Neutrophil (primary cell): ENCODE measurements at regions not wholly inside any gene's neighbourhood (a gene's known extent, or its start where the extent isn't known, plus 50 kb on each side); places are given as distances from the start of the nearest gene placed in this dataset.

Experiments
- H3K27ac ChIP-seq: fragments of 200-600 bp; sonication (generic); 2 replicates; pipeline ENCODE4 v1.5.1; 2016; ENCODE audit warnings: mild to moderate bottlenecking, moderate library complexity
- H3K27me3 ChIP-seq: fragments of 200-600 bp; sonication (generic); 2 replicates; pipeline ENCODE4 v1.6.0; 2016; ENCODE audit warnings: mild to moderate bottlenecking
- H3K36me3 ChIP-seq: fragments of 200-600 bp; sonication (generic); 2 replicates; pipeline ENCODE4 v1.5.1; 2017
- H3K4me1 ChIP-seq, 2 experiments: fragments of 200-600 bp in 1 of 2; sonication (generic) in 1 of 2; 1 replicate in 1 of 2; 2 replicates in 1 of 2; pipeline versions ENCODE4 v1.5.1 to v1.6.1; 2013 to 2016; ENCODE audit warnings: low read depth in 1 of 2, low read length in 1 of 2, mild to moderate bottlenecking in 1 of 2, moderate library complexity in 1 of 2; ENCODE audit not compliant: control insufficient read depth in 1 of 2, insufficient read depth in 1 of 2
- H3K4me3 ChIP-seq, 2 experiments: fragments of 200-600 bp in 1 of 2; sonication (generic) in 1 of 2; 1 replicate in 1 of 2; 2 replicates in 1 of 2; pipeline ENCODE4 v1.5.1; 2013 to 2016; ENCODE audit warnings: low read depth in 1 of 2, low read length in 1 of 2, mild to moderate bottlenecking in 1 of 2, moderate library complexity in 1 of 2
- H3K9me3 ChIP-seq: fragments of 200-600 bp; sonication (generic); 2 replicates; pipeline ENCODE4 v1.5.1; 2016
- TF ChIP-seq, protein P1 (sequence below): fragments of 200-600 bp; sonication (generic); IDR thresholded peaks from 2 replicates; pipeline ENCODE4 v1.5.1; 2016; ENCODE audit warnings: antibody characterized with exemption

DNA sequence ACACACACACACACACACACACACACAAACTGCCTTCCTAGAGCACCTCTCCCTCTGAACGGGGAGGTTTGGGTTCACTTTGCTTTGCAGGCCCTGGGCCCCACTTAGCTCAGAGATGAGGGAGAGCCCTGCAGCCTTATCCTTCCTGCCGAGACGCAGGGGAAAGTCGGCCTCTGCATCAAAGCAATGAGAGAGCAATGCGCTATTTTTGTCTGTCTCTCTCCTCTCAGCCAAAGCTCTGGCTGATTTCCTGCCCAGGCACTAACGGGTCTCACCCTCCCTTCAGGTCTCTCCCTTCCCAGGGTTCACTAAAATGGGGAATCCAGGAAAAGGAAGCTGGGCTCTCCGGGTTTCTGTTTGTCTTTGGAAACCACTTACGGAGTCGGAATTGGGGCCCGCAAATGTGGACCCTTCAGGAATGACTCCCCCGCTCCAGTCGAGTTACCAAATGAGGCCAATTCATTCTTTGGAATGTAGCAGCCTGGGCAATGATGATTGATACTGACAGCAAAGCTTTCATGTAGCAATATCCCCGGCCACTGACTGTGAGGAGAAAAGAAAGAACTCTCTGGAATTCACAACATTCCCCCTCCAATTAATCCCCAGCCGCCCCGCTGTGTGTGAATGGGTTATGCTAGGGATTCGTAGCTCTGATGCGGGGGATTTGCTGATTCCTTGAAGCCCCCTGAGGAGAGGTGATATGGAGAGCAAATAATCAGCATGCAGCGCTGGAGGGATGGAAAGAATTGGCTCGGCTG, 61.5 kb upstream of the WLS start:
- TF ChIP-seq, protein P1, sequence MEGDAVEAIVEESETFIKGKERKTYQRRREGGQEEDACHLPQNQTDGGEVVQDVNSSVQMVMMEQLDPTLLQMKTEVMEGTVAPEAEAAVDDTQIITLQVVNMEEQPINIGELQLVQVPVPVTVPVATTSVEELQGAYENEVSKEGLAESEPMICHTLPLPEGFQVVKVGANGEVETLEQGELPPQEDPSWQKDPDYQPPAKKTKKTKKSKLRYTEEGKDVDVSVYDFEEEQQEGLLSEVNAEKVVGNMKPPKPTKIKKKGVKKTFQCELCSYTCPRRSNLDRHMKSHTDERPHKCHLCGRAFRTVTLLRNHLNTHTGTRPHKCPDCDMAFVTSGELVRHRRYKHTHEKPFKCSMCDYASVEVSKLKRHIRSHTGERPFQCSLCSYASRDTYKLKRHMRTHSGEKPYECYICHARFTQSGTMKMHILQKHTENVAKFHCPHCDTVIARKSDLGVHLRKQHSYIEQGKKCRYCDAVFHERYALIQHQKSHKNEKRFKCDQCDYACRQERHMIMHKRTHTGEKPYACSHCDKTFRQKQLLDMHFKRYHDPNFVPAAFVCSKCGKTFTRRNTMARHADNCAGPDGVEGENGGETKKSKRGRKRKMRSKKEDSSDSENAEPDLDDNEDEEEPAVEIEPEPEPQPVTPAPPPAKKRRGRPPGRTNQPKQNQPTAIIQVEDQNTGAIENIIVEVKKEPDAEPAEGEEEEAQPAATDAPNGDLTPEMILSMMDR: no peak
- H3K27ac ChIP-seq: no peak overlapping the region
- peaks cover 9 to 16% of the 10 kb centered on the region in 2 experiments for H3K4me1 ChIP-seq
- no peak overlapping the region for H3K4me3 ChIP-seq
- H3K36me3 ChIP-seq: no peaks in the 10 kb centered on the region
- peaks cover 4% of the 10 kb centered on the region for H3K27me3 ChIP-seq
- no peaks in the 10 kb centered on the region for H3K9me3 ChIP-seq

- H3K36me3 ChIP-seq: no peaks in the 10 kb centered on the region
- H3K4me1 ChIP-seq: peaks cover 9 to 16% of the 10 kb centered on the region in 2 experiments
- TF ChIP-seq, protein P1: no peak
- no peak overlapping the region for H3K27ac ChIP-seq
- no peaks in the 10 kb centered on the region for H3K9me3 ChIP-seq
- peaks cover 4% of the 10 kb centered on the region for H3K27me3 ChIP-seq
- no peak overlapping the region for H3K4me3 ChIP-seq
These were observed 60.8 kb upstream of the WLS start for GRCh38 chr1:68293122-68293521.

GRCh38 chr1:68291688-68292384, 59.5 kb upstream of the WLS start:
- H3K27me3 ChIP-seq: peaks cover 4% of the 10 kb centered on the region
- peaks cover 9 to 16% of the 10 kb centered on the region in 2 experiments for H3K4me1 ChIP-seq
- H3K27ac ChIP-seq: peak overlapping the region; percentile 49
- H3K9me3 ChIP-seq: no peaks in the 10 kb centered on the region
- peak overlapping the region in 1 of 2 experiments; percentile 16 for H3K4me3 ChIP-seq
- no peaks in the 10 kb centered on the region for H3K36me3 ChIP-seq
- TF ChIP-seq, protein P1: no peak

DNA sequence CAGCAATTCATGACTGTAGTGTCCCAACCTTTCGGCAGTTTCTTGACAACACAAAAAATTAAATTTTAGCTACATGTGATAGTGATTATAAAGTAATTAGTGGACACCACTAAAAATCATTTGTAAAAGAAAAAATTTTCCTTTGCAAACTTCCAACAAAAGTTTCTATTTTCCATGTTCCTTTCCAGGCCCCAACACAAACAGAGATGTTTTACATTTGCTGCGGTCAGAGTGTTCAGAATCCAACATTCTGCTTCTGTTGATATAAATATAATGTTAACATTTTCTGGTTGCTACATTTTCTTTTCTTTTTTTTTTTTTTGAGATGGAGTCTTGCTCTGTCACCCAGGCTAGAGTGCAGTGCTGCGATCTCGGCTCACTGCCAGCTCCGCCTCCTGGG, 54.9 kb upstream of the WLS start:
- no peak overlapping the region for H3K27ac ChIP-seq
- H3K36me3 ChIP-seq: no peaks in the 10 kb centered on the region
- no peak overlapping the region for H3K4me3 ChIP-seq
- H3K4me1 ChIP-seq: peaks cover 6 to 7% of the 10 kb centered on the region in 2 experiments
- H3K27me3 ChIP-seq: no peaks in the 10 kb centered on the region
- H3K9me3 ChIP-seq: no peaks in the 10 kb centered on the region
- TF ChIP-seq, protein P1: no peak

DNA sequence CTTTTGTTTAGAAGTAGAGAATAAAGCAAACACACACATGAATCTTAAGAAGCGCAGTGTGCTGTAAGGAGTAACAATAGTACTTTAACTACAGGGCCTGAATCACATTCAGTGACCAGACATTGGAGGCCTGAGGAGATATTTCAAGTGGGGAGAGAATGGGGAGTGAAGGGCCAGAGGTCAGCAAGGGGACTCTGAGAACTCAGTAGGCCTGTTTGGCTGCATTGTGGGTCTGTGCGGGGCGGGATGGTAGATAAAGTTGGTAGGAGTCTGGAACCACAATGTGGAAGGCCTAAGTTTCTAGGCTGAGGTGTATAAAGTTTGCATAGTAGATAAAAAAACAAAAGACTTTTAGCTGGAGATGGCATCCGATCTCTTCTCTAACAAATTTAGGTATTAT, 52.7 kb upstream of the WLS start:
- H3K27ac ChIP-seq: no peak overlapping the region
- H3K27me3 ChIP-seq: no peaks in the 10 kb centered on the region
- no peak overlapping the region for H3K4me3 ChIP-seq
- no peaks in the 10 kb centered on the region for H3K4me1 ChIP-seq
- TF ChIP-seq, protein P1: no peak
- H3K9me3 ChIP-seq: no peaks in the 10 kb centered on the region
- no peaks in the 10 kb centered on the region for H3K36me3 ChIP-seq
